Glutamatergic neuron (in vitro differentiated cells): ENCODE measurements at regions not wholly inside any gene's neighbourhood (a gene's known extent, or its start where the extent isn't known, plus 50 kb on each side); places are given as distances from the start of the nearest gene placed in this dataset.

Experiments
- DNase-seq: peaks from one replicate; pipeline ENCODE4 v3.0.0; 2022
- H3K27ac Mint-ChIP-seq: one replicate; pipeline ENCODE4 v1.8.0; 2020; ENCODE audit warnings: mild to moderate bottlenecking, mixed read lengths, inconsistent platforms; ENCODE audit not compliant: unreplicated experiment
- H3K27me3 Mint-ChIP-seq: one replicate; pipeline ENCODE4 v1.8.0; 2020; ENCODE audit warnings: mild to moderate bottlenecking, moderate library complexity, mixed read lengths, inconsistent platforms; ENCODE audit not compliant: unreplicated experiment
- H3K36me3 Mint-ChIP-seq: one replicate; pipeline ENCODE4 v1.8.0; 2020; ENCODE audit warnings: mild to moderate bottlenecking, mixed read lengths, inconsistent platforms; ENCODE audit not compliant: unreplicated experiment
- H3K4me1 Mint-ChIP-seq: one replicate; pipeline ENCODE4 v1.8.0; 2020; ENCODE audit warnings: mild to moderate bottlenecking, low read depth, mixed read lengths, inconsistent platforms; ENCODE audit not compliant: unreplicated experiment
- H3K4me3 Mint-ChIP-seq: one replicate; pipeline ENCODE4 v1.8.0; 2020; ENCODE audit warnings: mild to moderate bottlenecking, mixed read lengths, inconsistent platforms; ENCODE audit not compliant: unreplicated experiment
- H3K9me3 Mint-ChIP-seq: one replicate; pipeline ENCODE4 v1.8.0; 2020; ENCODE audit warnings: mild to moderate bottlenecking, moderate library complexity, mixed read lengths, inconsistent platforms; ENCODE audit not compliant: unreplicated experiment
- TF ChIP-seq, protein P1 (sequence below): fragments of 200-600 bp; sonication (generic); IDR thresholded peaks from one replicate; pipeline ENCODE4 v1.5.0; 2021; ENCODE audit not compliant: partially characterized antibody, unreplicated experiment

GRCh38 chr10:117723343-117723742, 180.8 kb downstream of the EMX2 start:
- TF ChIP-seq, protein P1, sequence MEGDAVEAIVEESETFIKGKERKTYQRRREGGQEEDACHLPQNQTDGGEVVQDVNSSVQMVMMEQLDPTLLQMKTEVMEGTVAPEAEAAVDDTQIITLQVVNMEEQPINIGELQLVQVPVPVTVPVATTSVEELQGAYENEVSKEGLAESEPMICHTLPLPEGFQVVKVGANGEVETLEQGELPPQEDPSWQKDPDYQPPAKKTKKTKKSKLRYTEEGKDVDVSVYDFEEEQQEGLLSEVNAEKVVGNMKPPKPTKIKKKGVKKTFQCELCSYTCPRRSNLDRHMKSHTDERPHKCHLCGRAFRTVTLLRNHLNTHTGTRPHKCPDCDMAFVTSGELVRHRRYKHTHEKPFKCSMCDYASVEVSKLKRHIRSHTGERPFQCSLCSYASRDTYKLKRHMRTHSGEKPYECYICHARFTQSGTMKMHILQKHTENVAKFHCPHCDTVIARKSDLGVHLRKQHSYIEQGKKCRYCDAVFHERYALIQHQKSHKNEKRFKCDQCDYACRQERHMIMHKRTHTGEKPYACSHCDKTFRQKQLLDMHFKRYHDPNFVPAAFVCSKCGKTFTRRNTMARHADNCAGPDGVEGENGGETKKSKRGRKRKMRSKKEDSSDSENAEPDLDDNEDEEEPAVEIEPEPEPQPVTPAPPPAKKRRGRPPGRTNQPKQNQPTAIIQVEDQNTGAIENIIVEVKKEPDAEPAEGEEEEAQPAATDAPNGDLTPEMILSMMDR: no peak
- Mint-ChIP-seq H3K36me3 (no peaks in the 10 kb centered on the region), H3K27ac (no peak overlapping the region), H3K27me3 (peaks cover 5% of the 10 kb centered on the region), H3K4me3 (no peak overlapping the region), H3K4me1 (peaks cover 7% of the 10 kb centered on the region), H3K9me3 (no peaks in the 10 kb centered on the region)
- no peak for DNase-seq

GRCh38 chr10:117725993-117726392, 183.4 kb downstream of the EMX2 start:
- DNase-seq: no peak
- TF ChIP-seq, protein P1: no peak
- H3K36me3 Mint-ChIP-seq: no peaks in the 10 kb centered on the region
- peaks cover 5% of the 10 kb centered on the region for H3K27me3 Mint-ChIP-seq
- no peak overlapping the region for H3K4me3 Mint-ChIP-seq
- H3K9me3 Mint-ChIP-seq: peaks cover 4% of the 10 kb centered on the region
- H3K27ac Mint-ChIP-seq: no peak overlapping the region
- peaks cover 2% of the 10 kb centered on the region for H3K4me1 Mint-ChIP-seq

DNA sequence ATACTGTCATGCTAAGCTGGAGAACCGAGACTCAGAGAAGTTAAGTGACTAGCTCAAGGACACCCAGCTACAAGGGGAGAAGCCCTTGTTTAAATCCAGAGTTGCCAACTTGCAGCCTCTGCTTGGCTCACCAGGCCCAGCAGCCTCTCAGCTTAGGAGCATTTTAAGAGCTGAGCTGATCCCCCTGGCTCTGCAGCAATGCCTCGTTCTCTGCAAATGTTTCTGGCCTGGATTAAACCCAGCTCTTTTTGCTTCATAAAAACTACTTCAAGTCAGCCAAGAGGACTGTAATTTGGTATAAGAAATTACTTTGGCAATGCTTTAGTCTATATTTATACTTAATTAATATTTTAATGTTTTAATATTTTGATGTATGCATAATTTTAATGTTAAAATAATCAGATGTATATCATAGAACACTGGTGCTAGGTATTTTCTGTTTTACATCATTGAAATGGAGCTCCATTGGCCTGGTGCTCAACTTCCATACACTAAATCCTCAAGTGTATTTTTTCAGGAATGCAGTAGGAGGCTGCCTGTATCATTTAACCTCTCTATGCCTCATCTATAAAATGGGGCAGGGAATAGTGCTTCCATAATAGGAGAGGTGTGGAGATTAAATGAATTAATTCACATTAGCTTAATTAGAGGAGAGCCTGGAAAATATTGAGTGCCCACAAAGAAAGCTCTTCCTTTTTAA, 184.2 kb downstream of the EMX2 start:
- H3K9me3 Mint-ChIP-seq: peaks cover 4% of the 10 kb centered on the region
- no peaks in the 10 kb centered on the region for H3K36me3 Mint-ChIP-seq
- H3K4me3 Mint-ChIP-seq: no peak overlapping the region
- TF ChIP-seq, protein P1: no peak
- peaks cover 7% of the 10 kb centered on the region for H3K4me1 Mint-ChIP-seq
- H3K27ac Mint-ChIP-seq: no peak overlapping the region
- H3K27me3 Mint-ChIP-seq: peaks cover 5% of the 10 kb centered on the region
- DNase-seq: no peak

GRCh38 chr10:117727421-117727820, 184.9 kb downstream of the EMX2 start:
- Mint-ChIP-seq H3K4me3 (no peak overlapping the region), H3K9me3 (peaks cover 4% of the 10 kb centered on the region), H3K27me3 (peaks cover 5% of the 10 kb centered on the region), H3K36me3 (no peaks in the 10 kb centered on the region), H3K27ac (no peak overlapping the region), H3K4me1 (peaks cover 9% of the 10 kb centered on the region)
- TF ChIP-seq, protein P1: no peak
- DNase-seq: no peak

- H3K27ac Mint-ChIP-seq: no peak overlapping the region
- H3K36me3 Mint-ChIP-seq: no peaks in the 10 kb centered on the region
- no peak for DNase-seq
- peaks cover 9% of the 10 kb centered on the region for H3K4me1 Mint-ChIP-seq
- TF ChIP-seq, protein P1: no peak
- peaks cover 5% of the 10 kb centered on the region for H3K27me3 Mint-ChIP-seq
- H3K9me3 Mint-ChIP-seq: peaks cover 4% of the 10 kb centered on the region
- H3K4me3 Mint-ChIP-seq: no peak overlapping the region
Measured at GRCh38 chr10:117728087-117728486, 185.5 kb downstream of the EMX2 start.
